ENCODE measurements at regions not wholly inside any gene's neighbourhood (a gene's known extent, or its start where the extent isn't known, plus 50 kb on each side); places are given as distances from the start of the nearest gene placed in this dataset.

DNA sequence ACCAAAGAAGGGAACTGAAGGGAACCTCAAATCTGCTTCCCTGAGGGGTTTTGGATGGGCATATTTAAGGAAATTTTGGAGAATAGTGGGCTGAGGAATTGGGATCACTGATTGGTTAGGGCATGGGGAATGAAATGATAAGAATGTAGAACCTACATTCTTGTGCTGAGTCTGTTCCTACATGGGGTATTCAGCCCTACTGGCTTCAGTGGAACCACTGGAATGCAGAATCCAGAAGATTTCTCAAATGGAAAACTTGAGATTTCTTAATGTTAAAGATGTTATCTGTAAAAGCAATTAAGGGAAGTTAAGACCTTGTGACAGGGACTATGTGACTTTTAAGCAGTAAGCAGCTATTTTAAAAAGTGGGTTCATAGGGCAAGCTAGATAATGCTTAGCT is 1062.4 kb downstream of the AGBL1 start:
- no peak for DNase-seq

DNA sequence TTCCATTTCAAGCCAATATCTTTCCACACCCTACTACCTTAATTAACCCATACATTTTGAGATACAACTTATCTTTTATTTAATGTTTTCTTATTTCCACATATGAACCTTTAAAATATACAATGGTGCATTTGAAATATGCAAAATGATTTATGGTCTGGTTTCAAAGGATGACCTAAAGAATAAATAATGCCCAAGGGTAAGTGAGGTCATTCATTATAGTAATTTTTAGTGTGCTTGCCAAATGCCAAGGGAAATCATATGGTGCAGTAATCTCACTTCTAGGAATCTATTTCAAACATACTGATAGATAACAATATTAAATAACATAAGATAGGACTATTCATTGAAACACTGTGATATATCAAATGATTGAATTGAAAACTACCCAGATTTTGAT is 1055.4 kb downstream of the AGBL1 start:
- DNase-seq = no peak

DNA sequence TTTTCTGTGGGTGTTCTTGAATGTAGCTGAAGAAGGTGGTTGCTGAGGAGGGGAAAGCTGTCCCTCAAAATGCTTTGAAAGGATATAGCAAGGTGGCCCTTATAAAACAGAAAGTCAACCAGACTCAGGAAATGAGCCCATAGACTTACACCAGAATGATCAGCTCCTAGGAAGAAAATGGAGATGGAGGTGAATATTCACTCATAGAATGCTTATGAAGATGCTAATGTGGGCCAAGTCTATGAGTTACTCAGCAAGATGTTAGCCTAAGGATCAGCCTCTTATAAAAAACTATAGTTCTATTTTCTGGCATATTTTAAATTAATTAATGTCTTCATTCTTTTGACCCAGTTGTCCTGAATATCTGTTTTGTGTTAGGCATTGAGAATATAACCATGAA is 1054.0 kb downstream of the AGBL1 start:
- no peak for DNase-seq

DNA sequence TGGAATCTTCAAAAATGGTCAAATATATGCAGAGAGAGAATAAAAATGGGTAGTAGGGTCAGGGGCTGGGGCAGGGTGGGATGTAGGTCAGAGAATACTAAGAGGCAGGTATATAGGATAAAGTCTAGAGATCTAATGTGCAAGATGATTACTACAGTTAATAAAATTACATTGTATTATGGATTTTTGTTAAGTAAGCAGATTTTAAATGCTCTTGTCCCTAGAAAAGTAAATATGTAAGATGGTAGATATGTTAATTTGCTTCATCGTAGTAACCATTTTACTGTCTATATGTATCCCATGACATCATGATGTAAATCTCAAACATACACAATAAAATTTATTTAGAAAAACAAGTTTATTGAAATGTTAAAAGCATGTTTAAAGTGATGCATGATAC is 1051.4 kb downstream of the AGBL1 start:
- DNase-seq = no peak

DNA sequence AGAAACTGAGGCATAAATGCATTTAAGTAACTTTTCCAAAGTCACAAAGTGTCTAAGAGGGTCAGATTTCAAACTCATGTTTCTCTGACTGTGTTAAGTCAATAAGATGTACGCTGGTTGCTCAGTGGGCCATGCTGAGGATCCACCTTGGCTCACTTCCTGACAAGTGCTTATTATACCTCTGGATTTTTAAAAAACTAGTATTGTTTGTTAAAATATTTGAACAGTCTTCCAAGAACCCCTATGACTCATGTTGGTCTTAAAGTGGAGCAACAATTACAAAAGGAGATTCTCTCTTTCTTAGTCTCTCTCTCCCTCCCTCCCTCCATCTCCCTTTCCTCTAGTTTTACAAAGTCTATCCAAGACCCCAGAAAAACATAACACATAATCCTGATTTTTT is 1050.2 kb downstream of the AGBL1 start:
- DNase-seq = no peak

DNA sequence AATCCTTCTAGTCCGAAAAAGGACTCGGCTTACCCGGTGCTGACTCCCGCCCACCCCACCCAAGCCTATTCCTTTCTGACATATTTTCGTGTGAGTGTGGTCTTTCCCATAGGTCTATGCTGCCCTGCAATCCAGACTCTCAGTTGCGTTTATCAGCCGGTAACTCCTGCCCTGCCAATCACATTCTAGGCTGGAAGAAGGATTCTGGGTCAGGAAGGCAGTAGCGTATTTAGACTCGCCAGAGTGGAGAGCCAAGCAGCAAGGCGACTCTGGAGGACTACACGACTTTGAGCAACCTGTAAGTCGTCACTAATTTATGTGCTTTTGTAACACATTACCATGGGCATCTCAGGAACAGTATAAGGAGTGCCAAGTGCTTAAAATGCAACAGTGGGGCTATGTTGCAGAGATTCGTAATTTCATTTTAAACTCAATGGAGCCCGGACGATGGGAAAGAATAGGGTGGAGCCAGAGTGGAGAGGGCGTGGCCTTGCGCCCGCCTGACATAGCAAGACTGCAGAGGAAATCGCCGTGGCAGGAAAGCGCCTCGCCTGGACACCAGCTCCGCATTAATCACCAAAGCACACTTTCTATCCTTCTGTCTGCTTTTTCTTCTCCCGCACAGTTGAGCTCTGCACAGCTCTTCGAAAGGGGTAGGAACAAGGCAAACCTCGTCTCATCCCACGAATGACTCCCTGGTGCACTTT is 1044.2 kb downstream of the AGBL1 start:
- DNase-seq = no peak

DNA sequence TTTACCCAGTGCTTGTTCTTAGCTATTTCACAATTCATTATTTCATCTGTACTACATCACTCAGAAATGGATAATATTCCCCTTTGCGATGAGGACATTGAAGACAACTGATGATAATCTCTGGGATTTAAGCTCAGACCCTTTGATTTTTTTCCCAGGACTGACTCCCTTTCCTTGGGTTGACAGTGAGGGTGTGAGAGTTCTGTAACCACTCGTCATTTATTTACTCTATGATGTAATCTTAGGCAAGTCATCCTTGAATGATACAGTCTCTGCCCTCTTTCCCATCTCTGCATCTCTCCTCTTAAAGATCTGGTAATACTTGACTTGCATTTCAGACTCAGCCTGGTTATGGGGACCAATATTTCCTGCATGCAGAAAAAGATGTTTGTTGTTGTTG is 1041.7 kb downstream of the AGBL1 start:
- no peak for DNase-seq

DNA sequence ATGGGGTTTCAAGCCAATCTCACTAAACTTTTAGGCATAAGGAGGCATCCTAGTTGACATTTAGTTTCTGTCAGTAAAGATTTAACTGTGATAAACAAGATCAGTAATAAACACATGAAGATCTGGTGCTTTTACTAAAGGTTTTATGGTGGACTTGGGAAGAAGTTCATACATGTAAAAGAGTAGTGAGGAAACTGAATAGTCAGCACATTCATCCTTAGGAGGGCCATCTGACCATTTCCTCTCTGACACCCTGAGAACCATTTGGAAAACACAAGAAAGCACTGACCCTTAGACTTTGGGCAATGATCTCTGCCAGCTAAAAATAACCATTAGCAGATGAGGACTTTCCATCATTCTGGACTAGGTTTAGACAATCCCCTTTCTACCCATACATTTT is 1040.9 kb downstream of the AGBL1 start:
- DNase-seq = no peak

DNA sequence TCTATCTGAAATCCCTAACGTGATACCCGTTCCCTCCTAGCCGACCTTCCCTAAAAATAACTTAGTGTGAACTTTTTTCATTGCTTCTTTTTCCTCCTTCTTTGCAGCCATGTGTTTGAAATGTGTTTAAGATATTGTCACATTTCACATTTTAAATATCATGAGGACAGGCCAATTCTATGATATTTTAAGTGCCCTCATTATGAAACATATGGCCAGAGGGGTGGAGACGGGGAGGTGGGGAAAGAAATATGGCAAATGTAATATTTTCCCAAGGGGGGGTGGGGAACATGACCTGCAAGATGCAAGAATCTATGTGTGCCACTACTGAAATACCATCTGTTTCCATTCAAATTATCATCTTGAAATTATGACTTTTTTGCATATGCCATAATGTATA is 1039.2 kb downstream of the AGBL1 start:
- DNase-seq = no peak

DNA sequence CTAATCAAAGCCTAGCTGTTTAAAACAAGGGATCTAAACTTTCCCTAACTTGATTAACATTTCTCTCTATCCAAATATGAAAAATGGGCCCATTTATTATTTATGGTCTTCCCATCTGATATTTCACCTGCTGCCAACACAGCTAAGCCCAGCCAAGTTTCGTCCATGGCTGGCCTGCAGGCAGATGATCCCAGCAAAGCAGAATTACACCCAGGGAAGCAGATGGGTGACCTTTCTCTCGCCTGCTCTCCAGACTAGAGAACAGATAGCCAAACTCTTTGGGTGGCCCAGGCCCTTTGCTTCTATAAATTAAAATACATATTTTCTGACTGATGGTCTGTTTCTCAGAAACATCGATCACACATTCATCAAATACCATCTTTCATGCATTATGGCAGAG is 1038.8 kb downstream of the AGBL1 start:
- no peak for DNase-seq

DNA sequence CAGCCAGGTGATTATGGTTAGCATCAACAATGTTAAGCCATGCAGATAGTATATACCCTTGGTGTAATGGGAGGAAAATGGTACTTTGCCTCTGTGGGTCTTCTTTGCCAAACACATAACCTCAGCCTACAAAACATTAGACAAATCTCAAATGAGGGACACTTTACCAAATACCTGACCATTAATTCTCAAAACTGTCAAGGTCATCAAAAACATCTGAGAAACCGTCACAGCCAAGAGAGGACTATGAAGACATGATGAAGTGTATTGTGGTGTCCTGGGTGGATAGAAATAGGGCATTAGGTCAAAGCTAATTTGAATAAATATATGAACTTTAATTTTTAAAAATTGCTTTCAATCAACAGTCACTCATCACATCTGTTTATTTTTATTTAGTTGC is 1036.1 kb downstream of the AGBL1 start:
- DNase-seq = no peak

DNA sequence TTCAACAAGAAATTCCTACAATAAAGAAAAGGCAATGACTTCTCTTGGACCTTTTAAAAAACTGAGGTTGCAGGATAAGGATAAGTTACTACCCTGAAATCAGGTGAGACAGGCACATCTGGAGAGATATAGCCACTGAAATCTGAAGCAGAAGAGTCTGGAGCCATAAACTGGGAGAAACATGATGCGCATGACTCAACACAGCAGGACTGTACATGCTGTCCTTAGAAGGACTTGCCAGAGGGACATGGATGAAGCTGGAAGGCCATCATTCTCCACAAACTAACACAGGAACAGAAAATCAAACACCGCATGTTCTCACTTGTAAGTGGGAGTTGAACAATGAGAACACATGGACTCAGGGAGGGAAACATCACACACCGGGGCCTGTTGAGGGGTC is 1020.2 kb downstream of the AGBL1 start:
- peak; percentile 8 for DNase-seq

DNA sequence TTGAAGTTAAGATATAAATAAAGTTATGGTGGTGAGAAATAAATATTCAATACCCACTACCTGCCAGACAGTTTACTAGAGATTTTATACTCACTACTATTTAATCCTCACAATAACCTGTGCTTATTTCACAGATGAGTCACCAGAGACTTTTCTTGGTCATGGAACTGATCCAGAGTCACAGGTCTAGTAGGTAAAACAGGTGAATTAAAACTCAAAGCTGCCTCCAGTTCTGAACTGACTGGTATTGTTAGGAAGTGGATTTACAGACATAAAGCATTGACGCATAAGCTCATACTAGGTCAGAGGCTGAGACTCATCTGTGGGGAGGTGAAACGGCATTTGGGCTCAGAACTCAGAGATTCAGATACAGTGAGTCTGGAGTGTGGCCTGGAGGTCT is 1009.9 kb downstream of the AGBL1 start:
- no peak for DNase-seq

DNA sequence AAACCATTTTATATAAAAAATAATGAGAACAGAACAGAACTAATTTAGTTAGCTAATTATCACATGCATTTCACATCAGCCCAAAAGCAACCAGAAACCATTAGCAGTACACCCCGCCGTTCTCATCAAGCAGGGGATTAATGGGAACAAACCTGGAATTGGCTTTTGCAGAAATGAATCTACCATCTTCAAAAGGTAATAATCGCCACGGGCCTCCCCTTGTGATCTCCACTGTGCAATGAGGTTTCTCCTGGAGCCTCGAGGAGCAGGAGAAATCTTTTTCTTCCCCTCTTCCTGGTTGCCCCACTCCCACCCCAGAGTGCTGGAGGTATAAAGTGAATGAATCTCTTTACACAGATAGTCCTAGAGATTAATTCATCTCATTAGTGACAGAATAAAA is 1003.5 kb downstream of the AGBL1 start:
- DNase-seq = no peak

DNA sequence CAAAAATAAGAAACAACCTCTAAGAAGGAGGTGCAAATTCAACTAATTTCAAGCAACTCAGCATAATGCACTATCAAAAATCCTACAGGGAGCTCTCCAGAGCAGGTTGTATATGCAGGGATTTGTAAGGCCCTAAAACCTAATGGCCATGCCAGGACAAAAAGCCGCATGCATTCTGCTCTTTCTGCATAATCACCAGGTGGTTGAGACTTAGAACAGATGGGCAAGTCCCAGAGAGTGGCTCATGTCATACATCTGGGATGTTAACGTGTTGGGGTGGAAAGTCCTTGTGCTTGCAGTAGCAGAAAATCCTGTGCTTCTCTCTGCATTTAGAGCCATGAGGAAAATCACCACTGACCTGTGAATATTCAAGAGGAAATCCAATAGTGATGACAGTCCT is 1002.9 kb downstream of the AGBL1 start:
- no peak for DNase-seq

DNA sequence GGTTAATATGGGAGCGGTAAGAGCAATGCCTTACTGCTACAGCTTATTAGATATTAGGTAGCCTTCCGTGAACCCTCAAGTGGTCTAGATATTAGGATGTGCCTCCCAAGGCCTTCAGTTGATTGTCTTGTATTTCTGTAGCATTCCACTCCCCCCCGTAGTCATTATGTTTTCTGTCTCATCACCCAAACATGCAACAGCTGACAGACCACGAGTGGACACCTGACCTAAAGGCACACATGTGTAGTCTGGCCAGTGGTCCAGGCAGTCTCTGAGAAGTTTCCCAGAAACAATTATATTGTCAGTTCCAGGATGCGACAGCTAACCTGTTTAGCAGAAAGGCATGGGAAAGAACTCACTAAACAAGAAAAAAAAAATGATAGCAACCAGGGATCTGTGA is 1000.9 kb downstream of the AGBL1 start:
- DNase-seq = no peak

All from left kidney (tissue), 1 donor.